ENCODE measurements at regions not wholly inside any gene's neighbourhood (a gene's known extent, or its start where the extent isn't known, plus 50 kb on each side); places are given as distances from the start of the nearest gene placed in this dataset.

GRCh38 chr13:33351319-33351718 is 65.8 kb upstream of the STARD13 start:
- peak in 6 of 8 donors; percentile 35 to 62 (median 56) for ATAC-seq
- H3K9me3 ChIP-seq = no peaks in the 10 kb centered on the region
- intact Hi-C loops (cut with DNase I) = loop anchor here in 5 of 10 donors (2.0 to 10.0 kb wide), 7 partner anchors 64 to 586 kb away; partner anchors contain the start of gene STARD13 (in 2 of the 5)
- peak in 4 of 9 donors; percentile 12 to 29 (median 22) for TF ChIP-seq CTCF (IDR thresholded peaks at IDR 0.05)
- H3K27ac ChIP-seq = peak overlapping the region in 8 of 10 donors; percentile 33 to 96 (median 90)
- peaks cover 0 to 72% (median 30%) of the 10 kb centered on the region in 9 donors for H3K4me1 ChIP-seq
- H3K4me3 ChIP-seq = peak overlapping the region in 7 of 10 donors; percentile 59 to 96 (median 84)
- H3K27me3 ChIP-seq = peaks cover 0 to 11% (median 0%) of the 10 kb centered on the region in 7 donors
- H3K36me3 ChIP-seq = no peaks in the 10 kb centered on the region
- DNase-seq = peak in 1 of 2 donors; percentile 36
- WGBS, 2 donors = 33 to 45% methylated on average over 2 of the region's 2 CpGs

- Histone ChIP-seq H3K27me3 (peaks cover 0 to 11% (median 0%) of the 10 kb centered on the region in 7 donors), H3K36me3 (no peaks in the 10 kb centered on the region), H3K4me3 (no peak overlapping the region), H3K4me1 (peaks cover 0 to 74% (median 37%) of the 10 kb centered on the region in 9 donors), H3K9me3 (no peaks in the 10 kb centered on the region), H3K27ac (peak overlapping the region in 8 of 10 donors; percentile 2 to 96 (median 76))
- intact Hi-C loops (cut with DNase I) = loop anchor here in 5 of 10 donors (5.0 to 10.0 kb wide), 6 partner anchors 65 to 585 kb away; partner anchors contain the start of gene STARD13 (in 2 of the 5)
- no peak for TF ChIP-seq CTCF (IDR thresholded peaks at IDR 0.05)
- ATAC-seq (no peak), DNase-seq (no peak)
- 70 to 71% methylated on average over 5 of the region's 5 CpGs for WGBS, 2 donors
Observed at GRCh38 chr13:33352041-33352440, 66.5 kb upstream of the STARD13 start.

GRCh38 chr13:33352526-33352925 is 67.0 kb upstream of the STARD13 start:
- intact Hi-C loops (cut with DNase I) = loop anchor here in 5 of 10 donors (5.0 to 10.0 kb wide), 6 partner anchors 65 to 585 kb away; partner anchors contain the start of gene STARD13 (in 2 of the 5)
- H3K9me3 ChIP-seq = no peaks in the 10 kb centered on the region
- no peaks in the 10 kb centered on the region for H3K36me3 ChIP-seq
- peak overlapping the region in 8 of 10 donors; percentile 13 to 96 (median 68) for H3K27ac ChIP-seq
- no peak for ATAC-seq
- WGBS, 2 donors = 92 to 98% methylated on average over 5 of the region's 5 CpGs
- H3K4me1 ChIP-seq = peaks cover 0 to 74% (median 37%) of the 10 kb centered on the region in 9 donors
- peaks cover 0 to 11% (median 0%) of the 10 kb centered on the region in 7 donors for H3K27me3 ChIP-seq
- DNase-seq = no peak
- TF ChIP-seq CTCF (IDR thresholded peaks at IDR 0.05) = no peak
- H3K4me3 ChIP-seq = no peak overlapping the region

GRCh38 chr13:33353210-33353609 is 67.7 kb upstream of the STARD13 start:
- Histone ChIP-seq H3K9me3 (no peaks in the 10 kb centered on the region), H3K4me1 (peaks cover 0 to 72% (median 36%) of the 10 kb centered on the region in 9 donors), H3K36me3 (no peaks in the 10 kb centered on the region), H3K27me3 (peaks cover 0 to 11% (median 0%) of the 10 kb centered on the region in 7 donors), H3K4me3 (no peak overlapping the region), H3K27ac (peak overlapping the region in 8 of 10 donors; percentile 13 to 96 (median 68))
- intact Hi-C loops (cut with DNase I) = loop anchor here in 5 of 10 donors (5.0 to 10.0 kb wide), 6 partner anchors 66 to 584 kb away; partner anchors contain the start of gene STARD13 (in 2 of the 5)
- 31 to 33% methylated on average over 4 of the region's 4 CpGs for WGBS, 2 donors
- DNase-seq (peak; percentile 36 to 49), ATAC-seq (peak; percentile 36 to 81 (median 60))
- TF ChIP-seq CTCF (IDR thresholded peaks at IDR 0.05) = no peak
